Inflammatory macrophage (primary cell): ENCODE measurements at regions not wholly inside any gene's neighbourhood (a gene's known extent, or its start where the extent isn't known, plus 50 kb on each side); places are given as distances from the start of the nearest gene placed in this dataset.

Source experiments
- DNase-seq, 2 donors: peaks; one replicate each; pipeline ENCODE4 v3.0.0-alpha.2; 2020 to 2022

- DNase-seq = no peak
Observed at GRCh38 chr21:25329227-25329825, 278.0 kb downstream of the MRPL39 start.

GRCh38 chr21:25328736-25329135 lies 278.5 kb downstream of the MRPL39 start:
- no peak for DNase-seq

DNA sequence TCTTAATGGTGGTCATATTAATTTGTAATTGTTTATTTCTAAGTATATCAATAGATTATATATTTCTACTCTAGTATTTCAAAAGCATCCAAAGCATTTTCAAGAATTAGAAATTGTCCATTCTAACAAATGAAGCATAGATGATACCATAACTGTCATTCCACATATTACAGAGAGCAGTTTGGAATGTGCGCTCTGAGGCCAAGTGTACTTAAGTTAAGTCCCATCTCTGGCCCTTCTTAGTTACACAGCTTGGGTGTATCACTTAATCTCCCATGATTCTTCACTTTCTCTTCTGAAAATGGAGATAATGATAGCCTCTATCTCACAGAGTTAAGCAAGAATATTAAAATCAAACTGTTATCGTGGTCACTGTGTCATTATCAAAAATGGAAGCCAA lies 281.1 kb downstream of the MRPL39 start:
- no peak for DNase-seq

DNA sequence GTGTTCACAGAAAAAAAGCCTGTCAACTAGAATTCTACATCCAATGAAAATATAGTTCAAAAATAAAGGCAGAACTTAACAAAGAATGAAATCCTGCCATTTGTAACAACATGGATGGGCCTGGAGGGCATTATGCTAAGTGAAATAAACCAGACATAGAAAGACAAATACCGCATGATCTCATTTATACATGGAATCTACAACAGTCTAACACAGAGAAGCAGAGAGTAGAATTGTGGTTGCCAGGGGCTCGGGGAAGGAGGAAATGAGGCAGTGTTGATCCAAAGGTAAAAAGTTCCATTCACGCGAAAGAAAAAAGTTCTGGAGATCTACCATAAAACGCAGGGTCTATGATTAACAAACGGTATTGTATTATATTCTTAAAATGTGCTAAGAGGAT lies 282.6 kb downstream of the MRPL39 start:
- DNase-seq = no peak

DNA sequence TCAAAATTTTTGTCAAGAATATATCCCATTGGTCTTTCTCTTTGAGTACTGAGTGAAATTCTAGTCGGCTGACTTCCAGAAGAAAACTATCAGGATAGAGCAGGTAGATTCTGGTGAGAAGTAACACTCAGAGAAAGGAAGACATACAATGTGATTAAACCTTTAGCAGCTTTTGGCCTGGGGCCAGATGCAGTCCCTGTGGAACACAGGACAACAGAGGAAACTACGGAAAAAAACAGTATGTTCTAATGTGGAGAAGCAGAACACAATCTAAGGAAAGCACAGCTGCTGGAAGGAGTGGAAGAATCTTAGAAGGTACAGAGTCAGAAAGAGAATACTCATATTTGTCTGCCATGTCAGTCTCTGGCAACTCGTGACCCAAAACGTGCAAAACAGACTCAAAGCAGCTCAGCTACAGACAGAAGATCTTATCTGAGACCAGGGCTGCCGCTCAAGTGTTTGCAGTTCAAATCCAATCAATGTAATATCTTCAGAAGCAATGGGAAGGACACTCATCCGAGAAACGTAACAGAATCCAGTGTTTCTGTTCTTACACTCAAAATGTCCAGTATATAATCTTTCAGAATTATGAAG lies 283.8 kb downstream of the MRPL39 start:
- DNase-seq = no peak

- DNase-seq = no peak
Observed at GRCh38 chr21:25314247-25314646, 293.0 kb downstream of the MRPL39 start.

GRCh38 chr21:25313829-25314228 lies 293.5 kb downstream of the MRPL39 start:
- no peak for DNase-seq

DNA sequence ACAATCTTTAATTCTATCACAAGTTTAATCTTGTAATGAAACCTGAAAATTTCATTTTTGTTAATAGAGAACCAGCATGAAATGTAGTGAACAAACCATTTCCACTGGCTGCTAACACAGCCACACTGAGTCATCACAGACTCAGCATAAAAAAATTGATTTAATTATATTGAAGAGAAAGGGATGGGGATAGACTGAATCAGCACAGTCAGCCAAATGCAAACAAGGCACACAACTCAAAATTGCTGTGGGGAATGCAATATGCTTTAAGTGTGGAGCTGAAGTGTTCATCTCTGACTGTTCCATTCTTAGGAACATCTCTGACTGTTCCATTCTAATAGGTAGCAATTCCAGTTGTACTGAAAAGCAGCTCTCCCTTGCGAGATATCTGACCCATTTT lies 299.8 kb downstream of the MRPL39 start:
- no peak for DNase-seq

DNA sequence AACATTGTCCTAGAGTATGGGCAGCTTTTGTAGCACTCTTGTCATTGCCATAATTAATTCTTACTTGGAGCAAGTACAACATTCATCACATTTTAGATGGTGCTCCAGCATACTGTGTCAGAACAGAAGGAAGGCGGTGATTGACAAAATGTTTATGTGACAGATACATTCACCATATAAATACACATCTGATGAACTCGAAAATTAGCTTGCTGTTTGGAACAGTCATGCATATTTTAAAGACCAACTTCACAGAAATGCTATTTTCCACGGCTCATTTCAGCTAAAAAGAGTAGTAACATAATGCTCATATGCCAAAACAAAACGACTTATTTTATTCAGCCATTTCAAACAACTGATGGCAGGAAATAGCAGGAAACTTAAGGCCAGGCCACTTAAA lies 302.7 kb downstream of the MRPL39 start:
- no peak for DNase-seq

- no peak for DNase-seq
Observed at GRCh38 chr21:25300632-25301031, 306.6 kb downstream of the MRPL39 start.

GRCh38 chr21:25298512-25299491 lies 308.5 kb downstream of the MRPL39 start:
- no peak for DNase-seq

- no peak for DNase-seq
Observed at GRCh38 chr21:25297117-25297516, 310.2 kb downstream of the MRPL39 start.

GRCh38 chr21:25296252-25296651 lies 311.0 kb downstream of the MRPL39 start:
- no peak for DNase-seq

DNA sequence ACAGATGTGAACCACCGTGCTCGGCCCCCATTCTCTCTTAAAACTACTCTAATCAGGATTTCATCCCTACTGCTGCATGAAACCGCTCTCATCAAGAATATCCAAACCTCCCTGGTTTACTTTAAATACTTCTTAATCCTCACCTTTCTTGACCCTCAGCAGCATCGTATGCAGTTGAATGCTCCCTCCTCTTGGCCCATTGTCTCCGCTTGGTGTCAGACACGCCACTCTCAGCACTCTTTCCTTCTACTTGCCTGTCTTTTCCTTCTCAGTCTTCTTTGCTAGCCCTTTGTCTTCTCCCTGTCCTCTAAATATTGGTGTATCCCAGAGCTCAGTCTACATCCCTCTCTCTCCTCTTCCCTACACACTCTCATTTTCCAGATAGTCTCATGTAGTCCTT lies 314.9 kb downstream of the MRPL39 start:
- no peak for DNase-seq

GRCh38 chr21:25283720-25284119 lies 323.6 kb downstream of the MRPL39 start:
- peak in 1 of 2 donors; percentile 11 for DNase-seq

DNA sequence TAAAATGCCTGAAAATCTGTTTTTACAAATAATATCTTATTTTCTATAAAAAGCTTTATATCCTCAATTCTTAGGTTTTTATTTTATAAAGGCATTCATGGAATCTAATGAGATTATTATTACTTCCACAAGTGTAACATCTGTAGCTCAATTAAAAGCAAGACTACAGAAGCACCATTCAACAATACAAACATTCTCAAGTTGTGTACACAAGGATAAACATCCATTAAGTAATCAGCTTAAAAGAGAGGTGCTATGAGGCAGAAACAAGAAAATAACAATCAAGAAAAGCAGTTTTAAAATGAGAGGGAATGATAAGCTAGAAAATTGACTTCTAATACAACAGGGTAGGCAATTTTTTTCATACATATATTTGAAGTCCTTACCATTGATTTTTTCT lies 326.1 kb downstream of the MRPL39 start:
- no peak for DNase-seq

DNA sequence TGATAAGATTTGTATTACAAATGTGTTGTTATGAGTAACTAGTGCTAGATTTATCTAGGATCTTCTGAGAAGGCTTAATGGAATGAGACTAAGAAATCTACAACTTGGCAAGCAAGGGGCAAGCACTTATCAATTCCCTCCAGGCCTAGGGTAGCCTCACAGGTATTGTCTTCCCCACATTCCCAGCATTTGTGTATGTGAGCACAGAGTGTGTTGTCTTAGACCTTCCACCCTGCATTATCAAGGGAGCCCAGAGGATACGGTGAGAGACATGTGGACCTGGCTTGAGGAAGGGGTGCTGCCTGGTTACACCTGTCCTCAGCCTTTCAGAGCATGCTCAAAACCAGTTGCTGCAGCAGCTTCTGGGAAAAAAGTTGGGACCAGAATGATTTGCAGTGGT lies 327.2 kb downstream of the MRPL39 start:
- DNase-seq = no peak

DNA sequence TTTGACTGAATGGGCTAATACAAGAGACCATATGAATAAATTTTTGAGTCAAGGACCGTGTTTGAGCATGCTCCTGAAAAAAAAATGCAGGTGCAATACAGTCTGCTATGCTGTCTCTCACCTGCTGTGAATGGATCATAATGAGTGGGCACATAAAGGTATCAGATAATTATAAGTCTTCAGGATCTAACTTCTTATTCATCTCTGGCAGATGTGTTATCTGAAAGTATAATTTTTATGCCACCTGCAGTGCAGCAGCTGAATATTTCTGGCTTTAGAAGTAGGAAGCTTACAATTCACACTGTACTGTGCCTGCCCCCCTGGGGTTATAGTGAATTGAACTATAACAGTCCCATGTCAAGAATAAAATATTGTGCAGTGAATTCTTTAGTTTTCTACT lies 333.3 kb downstream of the MRPL39 start:
- no peak for DNase-seq

DNA sequence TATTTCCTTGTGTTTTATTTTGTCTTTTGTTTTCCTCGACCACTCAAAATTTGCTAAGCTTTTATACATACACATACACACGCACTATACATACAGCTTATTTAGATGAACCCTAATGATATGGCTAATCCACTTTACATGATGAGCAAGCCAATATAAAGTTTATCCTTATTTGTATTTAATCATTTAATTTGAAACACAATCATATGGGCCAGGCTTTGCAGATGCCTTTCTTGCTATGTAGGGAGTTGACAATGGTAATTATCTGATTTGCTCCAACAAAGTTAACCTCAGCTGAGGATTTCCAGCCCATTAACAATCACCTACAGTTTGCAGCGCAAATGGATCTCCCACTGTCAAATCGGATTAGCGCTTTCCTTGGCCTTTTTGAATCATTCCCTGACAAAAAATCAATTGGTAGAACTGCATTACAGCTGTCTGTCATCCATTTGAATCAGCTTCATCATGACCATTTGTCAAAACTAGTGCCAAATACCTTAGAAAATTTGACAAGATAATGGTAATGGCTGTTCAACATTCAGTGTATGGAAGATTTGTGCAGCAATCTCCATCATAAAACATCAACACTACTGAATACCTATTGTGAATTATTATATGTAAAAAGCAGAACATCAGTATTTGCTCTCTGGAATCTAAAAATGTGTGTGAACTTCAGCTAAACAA lies 352.6 kb downstream of the MRPL39 start:
- no peak for DNase-seq

DNA sequence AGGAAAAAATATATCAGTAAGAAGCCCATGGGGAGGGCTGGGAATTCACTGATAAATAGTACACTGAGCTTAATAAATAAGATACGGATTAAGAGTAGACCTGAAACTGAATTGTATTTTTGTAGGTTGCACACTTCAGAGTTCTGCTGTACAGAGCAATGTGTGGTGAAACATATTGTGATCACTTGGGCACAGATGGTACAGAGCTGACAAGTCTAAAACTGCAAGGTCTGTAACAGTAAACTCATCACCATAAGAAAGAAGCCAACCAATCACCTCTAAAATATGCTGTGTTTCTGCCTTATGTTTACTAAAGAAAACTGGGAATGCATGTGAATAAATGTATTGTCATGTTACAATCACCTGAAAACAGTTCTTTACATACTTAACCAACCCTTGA lies 360.7 kb downstream of the MRPL39 start:
- no peak for DNase-seq

- DNase-seq = no peak
Observed at GRCh38 chr21:25244735-25245134, 362.5 kb downstream of the MRPL39 start.

- DNase-seq = no peak
Observed at GRCh38 chr21:25243808-25244207, 363.5 kb downstream of the MRPL39 start.

DNA sequence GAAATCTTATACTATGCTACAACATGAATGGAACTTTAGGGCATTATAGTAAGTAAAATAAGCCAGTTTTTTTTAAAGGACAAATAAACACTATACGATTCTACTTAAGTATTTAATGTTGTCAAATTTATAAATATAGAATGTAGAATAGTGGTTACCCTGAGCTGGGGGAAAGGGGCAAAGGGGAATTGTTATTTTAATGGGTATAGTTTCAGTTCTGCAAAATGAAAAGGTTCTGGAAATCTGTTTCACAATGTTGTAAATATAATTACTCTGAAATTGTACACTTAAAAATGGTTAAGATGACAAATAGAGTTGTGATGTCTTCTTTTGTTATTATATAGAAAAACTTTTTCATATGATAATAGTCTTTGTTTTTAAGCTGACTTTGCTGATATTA lies 366.3 kb downstream of the MRPL39 start:
- no peak for DNase-seq
